Activated B cell treated with CpG ODN at 0.5 μM for 24 hours (primary cell): ENCODE measurements at regions not wholly inside any gene's neighbourhood (a gene's known extent, or its start where the extent isn't known, plus 50 kb on each side); places are given as distances from the start of the nearest gene placed in this dataset.
A peak's percentile ranks its signal among the peaks of the same experiment; 100 is the strongest.

Experiments used
- ATAC-seq: fragments of 200-7000 bp; cut with Tn5 transposase; one replicate; pipeline ENCODE4 v1.10.0; 2021; ENCODE audit warnings: low read depth, mild to moderate bottlenecking, moderate library complexity
- CTCF ChIA-PET: fragments of 350-600 bp; sonication (Branson Sonifier 250); formaldehyde crosslinking; loops from one replicate; lab custom pipeline; 2021; ENCODE audit warnings: antibody characterized with exemption; lab: Charles Lee
- POLR2A ChIA-PET: fragments of 350-600 bp; sonication (Branson Sonifier 250); formaldehyde crosslinking; loops from one replicate; lab custom pipeline; 2021; ENCODE audit warnings: antibody characterized with exemption; lab: Charles Lee
- DNase-seq: peaks from one replicate; pipeline ENCODE4 v3.0.0; 2022
- H3K27ac Mint-ChIP-seq: one replicate; pipeline ENCODE4 v1.8.0; 2020; ENCODE audit warnings: mixed read lengths
- H3K27me3 Mint-ChIP-seq: one replicate; pipeline ENCODE4 v1.8.0; 2021; ENCODE audit warnings: mixed read lengths
- H3K36me3 Mint-ChIP-seq: one replicate; pipeline ENCODE4 v1.8.0; 2021; ENCODE audit warnings: low read depth, mixed read lengths
- H3K4me1 Mint-ChIP-seq: one replicate; pipeline ENCODE4 v1.8.0; 2021; ENCODE audit warnings: mixed read lengths
- H3K4me3 Mint-ChIP-seq: one replicate; pipeline ENCODE4 v1.8.0; 2020; ENCODE audit warnings: mild to moderate bottlenecking, mixed read lengths
- H3K9me3 Mint-ChIP-seq: one replicate; pipeline ENCODE4 v1.8.0; 2020; ENCODE audit warnings: mixed read lengths
- intact Hi-C: fragments of 100-400 bp; cut with micrococcal nuclease; formaldehyde crosslinking; loops from one replicate; pipeline ENCODE4 v1.15.1; 2024
- TF ChIP-seq, protein P1 (sequence below): fragments of 200-600 bp; IDR thresholded peaks from one replicate; pipeline ENCODE4 v1.8.0; 2022; ENCODE audit warnings: antibody characterized with exemption, mild to moderate bottlenecking

DNA sequence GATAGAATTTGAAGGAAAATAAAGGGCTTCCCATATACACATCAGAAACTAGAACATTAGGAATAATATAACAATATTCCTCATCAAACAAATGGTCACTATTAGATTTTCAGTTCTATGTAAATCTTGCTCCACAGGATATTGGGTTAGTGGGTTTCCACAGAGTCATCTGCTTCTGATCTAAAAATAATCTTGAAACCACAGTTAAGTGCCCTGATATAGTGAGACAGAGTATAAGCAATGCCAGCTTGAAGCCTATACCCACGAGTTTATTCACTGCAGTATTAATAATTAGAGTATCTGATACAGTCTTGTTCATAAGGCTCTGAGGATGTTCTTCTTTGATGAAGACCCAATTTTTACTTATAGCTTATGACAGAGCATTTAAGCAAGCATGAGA, 74.5 kb upstream of the ATF7IP start:
- TF ChIP-seq, protein P1, sequence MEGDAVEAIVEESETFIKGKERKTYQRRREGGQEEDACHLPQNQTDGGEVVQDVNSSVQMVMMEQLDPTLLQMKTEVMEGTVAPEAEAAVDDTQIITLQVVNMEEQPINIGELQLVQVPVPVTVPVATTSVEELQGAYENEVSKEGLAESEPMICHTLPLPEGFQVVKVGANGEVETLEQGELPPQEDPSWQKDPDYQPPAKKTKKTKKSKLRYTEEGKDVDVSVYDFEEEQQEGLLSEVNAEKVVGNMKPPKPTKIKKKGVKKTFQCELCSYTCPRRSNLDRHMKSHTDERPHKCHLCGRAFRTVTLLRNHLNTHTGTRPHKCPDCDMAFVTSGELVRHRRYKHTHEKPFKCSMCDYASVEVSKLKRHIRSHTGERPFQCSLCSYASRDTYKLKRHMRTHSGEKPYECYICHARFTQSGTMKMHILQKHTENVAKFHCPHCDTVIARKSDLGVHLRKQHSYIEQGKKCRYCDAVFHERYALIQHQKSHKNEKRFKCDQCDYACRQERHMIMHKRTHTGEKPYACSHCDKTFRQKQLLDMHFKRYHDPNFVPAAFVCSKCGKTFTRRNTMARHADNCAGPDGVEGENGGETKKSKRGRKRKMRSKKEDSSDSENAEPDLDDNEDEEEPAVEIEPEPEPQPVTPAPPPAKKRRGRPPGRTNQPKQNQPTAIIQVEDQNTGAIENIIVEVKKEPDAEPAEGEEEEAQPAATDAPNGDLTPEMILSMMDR = no peak
- no peak for DNase-seq

DNA sequence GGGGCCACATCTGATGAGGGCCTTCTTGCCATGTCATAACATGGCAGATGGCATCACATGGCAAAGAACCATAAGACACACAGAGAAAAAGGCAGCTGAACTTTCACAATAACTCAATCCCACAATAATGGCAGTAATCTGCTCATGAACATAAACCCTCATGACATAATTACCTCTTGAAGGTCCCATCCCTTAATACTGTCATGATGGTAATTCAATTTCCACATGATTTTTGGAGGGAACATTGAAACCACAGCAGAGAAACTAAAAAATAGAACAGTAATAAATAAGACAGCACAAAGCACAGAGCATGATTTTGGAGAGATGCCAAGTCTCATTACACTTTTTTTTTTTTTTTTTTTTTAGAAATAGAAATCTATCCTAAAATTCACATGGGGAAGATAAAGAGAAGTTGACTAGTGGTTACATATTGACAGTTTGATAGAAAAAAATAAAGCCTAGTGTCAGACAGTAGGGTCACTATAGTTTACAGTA, 61.8 kb upstream of the ATF7IP start:
- no peak for DNase-seq
- ChIA-PET POLR2A (no interaction called here), CTCF (no interaction called here)
- ATAC-seq = no peak
- Mint-ChIP-seq H3K9me3 (peaks cover 17% of the 10 kb centered on the region), H3K4me1 (peaks cover 21% of the 10 kb centered on the region), H3K27ac (no peak overlapping the region), H3K27me3 (no peaks in the 10 kb centered on the region), H3K4me3 (no peak overlapping the region), H3K36me3 (peaks cover 24% of the 10 kb centered on the region)
- TF ChIP-seq, protein P1 = no peak
- intact Hi-C loops = no loop called here

More for the DNA sequence above, 74.5 kb upstream of the ATF7IP start:
- peaks cover 41% of the 10 kb centered on the region for H3K4me1 Mint-ChIP-seq
- peak; percentile 90 for ATAC-seq
- H3K4me3 Mint-ChIP-seq = peak overlapping the region; percentile 29
- no peaks in the 10 kb centered on the region for H3K27me3 Mint-ChIP-seq
- H3K9me3 Mint-ChIP-seq = peaks cover 22% of the 10 kb centered on the region
- ChIA-PET CTCF (interaction anchor here (0.6 to 1.1 kb wide), 2 partner anchors 13 to 33 kb away, joined by 3 to 4 read pairs; no protein-coding TSS in a partner anchor), POLR2A (interaction anchor here (0.5 to 3.3 kb wide), 8 partner anchors 10 to 162 kb away, joined by 3 to 29 read pairs (median 6); partner anchors contain the start of gene ATF7IP)
- H3K36me3 Mint-ChIP-seq = peaks cover 29% of the 10 kb centered on the region
- H3K27ac Mint-ChIP-seq = peak overlapping the region; percentile 78
- intact Hi-C loops = loop anchor here (1.0 to 2.0 kb wide), 2 partner anchors 8 to 16 kb away; no protein-coding TSS in a partner anchor

DNA sequence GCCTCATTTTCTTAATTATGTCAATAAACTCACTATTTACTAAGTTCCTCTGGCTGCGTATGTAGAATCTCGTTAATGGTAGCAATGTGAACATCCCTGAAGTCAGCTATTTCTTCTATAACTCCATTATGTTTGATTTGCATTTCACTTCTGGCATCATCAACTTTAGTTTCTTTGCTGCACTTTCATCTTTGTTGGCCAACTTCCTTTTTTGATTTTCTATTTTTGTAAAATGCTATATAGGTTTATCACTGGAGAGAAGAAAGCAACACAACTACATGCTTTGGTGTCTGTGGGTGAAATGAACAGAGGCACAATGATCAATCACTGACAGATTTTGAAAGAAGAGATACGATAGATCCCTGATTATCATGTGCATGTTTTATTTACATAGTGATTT, 58.5 kb upstream of the ATF7IP start:
- POLR2A ChIA-PET = interaction anchor here (1.1 to 1.2 kb wide), 2 partner anchors 58 to 67 kb away, joined by 3 to 5 read pairs; no protein-coding TSS in a partner anchor
- intact Hi-C loops = loop anchor here (2.0 to 5.0 kb wide), 2 partner anchors 16 to 40 kb away; no protein-coding TSS in a partner anchor
- Mint-ChIP-seq H3K9me3 (peaks cover 9% of the 10 kb centered on the region), H3K36me3 (peaks cover 4% of the 10 kb centered on the region), H3K27me3 (no peaks in the 10 kb centered on the region), H3K27ac (peak overlapping the region; percentile 86), H3K4me1 (peaks cover 37% of the 10 kb centered on the region), H3K4me3 (peak overlapping the region; percentile 44)
- CTCF ChIA-PET = no interaction called here
- TF ChIP-seq, protein P1 = no peak
- ATAC-seq (peak; percentile 47), DNase-seq (no peak)

DNA sequence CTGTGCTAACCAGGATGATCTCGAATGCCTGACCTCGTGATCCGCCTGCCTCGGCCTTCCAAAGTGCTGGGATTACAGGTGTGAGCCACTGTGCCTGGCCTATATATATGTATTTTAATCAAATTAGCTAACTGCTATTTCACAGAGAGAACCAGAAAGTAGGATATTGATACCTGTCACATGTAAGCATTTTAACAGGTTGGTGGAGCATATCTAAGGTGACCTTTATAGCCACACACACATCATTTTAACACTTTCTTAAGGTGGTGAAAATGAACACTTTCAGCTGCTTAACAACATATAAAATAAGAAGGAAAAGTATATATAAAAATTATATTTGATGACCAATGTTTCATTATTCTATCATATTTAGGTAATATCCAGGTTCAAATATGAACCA, 57.0 kb upstream of the ATF7IP start:
- intact Hi-C loops = loop anchor here (1.0 to 5.0 kb wide), 2 partner anchors 8 to 39 kb away; no protein-coding TSS in a partner anchor
- Mint-ChIP-seq H3K27me3 (no peaks in the 10 kb centered on the region), H3K4me1 (peaks cover 36% of the 10 kb centered on the region), H3K9me3 (peaks cover 7% of the 10 kb centered on the region), H3K4me3 (no peak overlapping the region), H3K36me3 (peaks cover 4% of the 10 kb centered on the region), H3K27ac (peak overlapping the region; percentile 56)
- CTCF ChIA-PET = interaction anchor here (1.0 kb wide), 1 partner anchor 17 kb away, joined by 3 read pairs; no protein-coding TSS in a partner anchor
- DNase-seq (no peak), ATAC-seq (no peak)
- TF ChIP-seq, protein P1 = no peak
- POLR2A ChIA-PET = interaction anchor here (0.6 to 1.5 kb wide), 5 partner anchors 28 to 138 kb away, joined by 3 to 14 read pairs (median 4); partner anchors contain the start of gene ATF7IP

DNA sequence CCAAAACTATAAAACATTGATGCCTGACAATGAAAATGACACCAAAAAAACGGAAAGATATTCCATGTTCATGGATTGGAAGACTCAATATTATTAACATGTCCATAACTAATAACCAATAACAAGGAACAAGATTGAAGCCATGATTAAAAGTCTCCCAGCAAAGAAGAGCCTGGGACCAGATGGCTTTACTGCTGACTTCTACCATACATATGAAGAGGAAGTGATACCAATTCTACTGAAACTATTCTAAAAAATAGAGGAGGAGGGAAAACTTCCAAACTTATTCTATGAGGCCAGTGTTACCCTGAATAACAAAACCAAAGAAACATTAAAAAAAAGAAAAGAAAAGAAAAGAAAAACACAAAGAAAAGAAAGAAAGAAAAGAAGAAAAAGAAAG, 54.6 kb upstream of the ATF7IP start:
- ChIA-PET POLR2A (interaction anchor here (0.6 kb wide), 1 partner anchor 33 kb away, joined by 4 read pairs; no protein-coding TSS in a partner anchor), CTCF (no interaction called here)
- peak overlapping the region; percentile 86 for H3K27ac Mint-ChIP-seq
- peaks cover 9% of the 10 kb centered on the region for H3K36me3 Mint-ChIP-seq
- H3K27me3 Mint-ChIP-seq = no peaks in the 10 kb centered on the region
- peak overlapping the region; percentile 44 for H3K4me3 Mint-ChIP-seq
- peaks cover 51% of the 10 kb centered on the region for H3K4me1 Mint-ChIP-seq
- DNase-seq (no peak), ATAC-seq (no peak)
- intact Hi-C loops = no loop called here
- peaks cover 11% of the 10 kb centered on the region for H3K9me3 Mint-ChIP-seq
- TF ChIP-seq, protein P1 = no peak
